ENCODE measurements at regions not wholly inside any gene's neighbourhood (a gene's known extent, or its start where the extent isn't known, plus 50 kb on each side); places are given as distances from the start of the nearest gene placed in this dataset.

GRCh38 chr12:127716166-127716565 lies 550.8 kb upstream of the TMEM132C start:
- no peak overlapping the region for H3K4me3 ChIP-seq (ENCODE audit: low read length)
- H3K27me3 ChIP-seq (ENCODE audit: low read length) = no peaks in the 10 kb centered on the region
- H3K79me2 ChIP-seq (ENCODE audit: low read length) = no peaks in the 10 kb centered on the region
- H3K4me2 ChIP-seq (ENCODE audit: low read depth, low read length, poor library complexity, severe bottlenecking) = no peak overlapping the region
- DNase-seq = no peak
- H3K36me3 ChIP-seq (ENCODE audit: insufficient read depth, low read length) = no peaks in the 10 kb centered on the region
- no peak overlapping the region for H2AFZ ChIP-seq (ENCODE audit: low read length)
- no peaks in the 10 kb centered on the region for H3K4me1 ChIP-seq (ENCODE audit: low read length)
- no peaks in the 10 kb centered on the region for H3K9me2 ChIP-seq (replicated peaks; ENCODE audit: insufficient read depth, low read length)
- H3K9ac ChIP-seq (ENCODE audit: low read length) = no peak overlapping the region
- H3K9me3 ChIP-seq (ENCODE audit: low read length) = no peaks in the 10 kb centered on the region
- H3K27ac ChIP-seq (ENCODE audit: low read length) = no peak overlapping the region
- H4K20me1 ChIP-seq (ENCODE audit: insufficient read depth, low read depth, low read length) = no peaks in the 10 kb centered on the region

DNA sequence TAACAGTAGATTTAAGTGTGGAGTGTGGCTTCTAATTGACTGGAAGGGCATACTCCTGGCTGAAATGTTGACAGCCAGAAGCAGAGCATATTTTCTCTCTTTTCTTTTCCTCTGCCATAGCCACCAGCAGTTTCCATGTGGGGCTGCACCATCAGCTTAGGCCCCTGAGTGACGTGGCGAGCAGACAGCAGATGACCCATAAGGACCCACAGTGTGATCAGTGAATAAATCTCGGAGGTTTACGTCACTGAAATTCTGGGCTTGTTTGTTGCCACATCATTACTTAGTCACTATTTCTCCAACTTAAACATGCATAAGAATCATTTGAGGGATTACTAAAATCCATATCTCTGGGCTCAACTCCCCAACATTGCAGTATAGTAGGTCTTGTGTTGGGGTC lies 549.7 kb upstream of the TMEM132C start:
- H3K27me3 ChIP-seq (ENCODE audit: low read length) = no peaks in the 10 kb centered on the region
- no peaks in the 10 kb centered on the region for H3K9me2 ChIP-seq (replicated peaks; ENCODE audit: insufficient read depth, low read length)
- H2AFZ ChIP-seq (ENCODE audit: low read length) = no peak overlapping the region

DNA sequence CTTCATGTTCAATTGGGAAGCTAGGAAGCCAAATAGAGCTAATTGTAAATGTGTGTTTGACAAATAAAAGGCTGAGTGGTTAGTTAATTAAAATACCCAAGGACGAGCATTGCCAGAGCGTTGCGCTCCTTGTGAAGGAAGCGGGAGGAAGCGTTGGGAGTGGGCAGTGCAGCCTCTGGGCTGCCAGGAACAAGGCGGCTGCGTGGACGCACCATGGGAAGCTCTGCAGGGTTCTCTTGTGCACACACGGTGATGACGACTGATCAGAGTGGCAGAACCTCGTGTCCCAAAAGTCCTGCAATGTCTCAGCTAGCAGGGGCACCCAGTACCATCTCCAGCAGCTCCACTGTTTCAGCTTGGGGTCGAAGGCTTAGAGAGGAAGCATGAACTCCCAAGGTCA lies 546.6 kb upstream of the TMEM132C start:
- DNase-seq = no peak
- no peaks in the 10 kb centered on the region for H3K79me2 ChIP-seq (ENCODE audit: low read length)
- no peaks in the 10 kb centered on the region for H3K4me1 ChIP-seq (ENCODE audit: low read length)
- H3K36me3 ChIP-seq (ENCODE audit: insufficient read depth, low read length) = no peaks in the 10 kb centered on the region
- no peak overlapping the region for H3K4me3 ChIP-seq (ENCODE audit: low read length)
- H3K27ac ChIP-seq (ENCODE audit: low read length) = no peak overlapping the region
- H3K27me3 ChIP-seq (ENCODE audit: low read length) = peaks cover 3% of the 10 kb centered on the region
- no peaks in the 10 kb centered on the region for H3K9me2 ChIP-seq (replicated peaks; ENCODE audit: insufficient read depth, low read length)
- no peak overlapping the region for H2AFZ ChIP-seq (ENCODE audit: low read length)
- no peaks in the 10 kb centered on the region for H3K9me3 ChIP-seq (ENCODE audit: low read length)
- no peak overlapping the region for H3K4me2 ChIP-seq (ENCODE audit: low read depth, low read length, poor library complexity, severe bottlenecking)
- H4K20me1 ChIP-seq (ENCODE audit: insufficient read depth, low read depth, low read length) = no peaks in the 10 kb centered on the region
- H3K9ac ChIP-seq (ENCODE audit: low read length) = no peak overlapping the region

More for the DNA sequence above, 549.7 kb upstream of the TMEM132C start:
- Histone ChIP-seq H3K79me2 (ENCODE audit: low read length) (no peaks in the 10 kb centered on the region), H4K20me1 (ENCODE audit: insufficient read depth, low read depth, low read length) (no peaks in the 10 kb centered on the region), H3K4me2 (ENCODE audit: low read depth, low read length, poor library complexity, severe bottlenecking) (no peak overlapping the region), H3K4me3 (ENCODE audit: low read length) (no peak overlapping the region), H3K27ac (ENCODE audit: low read length) (no peak overlapping the region), H3K9ac (ENCODE audit: low read length) (no peak overlapping the region), H3K9me3 (ENCODE audit: low read length) (no peaks in the 10 kb centered on the region), H3K36me3 (ENCODE audit: insufficient read depth, low read length) (no peaks in the 10 kb centered on the region), H3K4me1 (ENCODE audit: low read length) (no peaks in the 10 kb centered on the region)
- no peak for DNase-seq

DNA sequence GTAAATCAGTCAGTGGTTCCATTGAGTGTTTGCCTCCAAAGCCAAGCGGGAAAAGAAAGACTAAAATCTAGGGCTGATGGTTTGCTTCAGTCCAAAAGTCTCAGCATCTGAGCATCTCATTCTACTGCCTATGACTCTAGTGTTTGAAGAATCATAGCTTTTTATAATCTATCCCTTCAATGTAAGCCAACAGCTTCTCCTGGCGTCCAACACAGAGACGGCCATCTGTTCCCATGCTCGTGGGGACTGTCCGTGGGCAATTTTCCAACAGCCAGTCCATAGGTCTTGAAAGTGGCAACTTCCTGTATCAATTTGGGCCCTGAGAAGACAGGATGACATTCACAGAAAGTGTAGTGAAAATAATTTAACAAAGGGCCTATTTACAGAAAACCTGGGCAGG lies 544.4 kb upstream of the TMEM132C start:
- peaks cover 3% of the 10 kb centered on the region for H3K27me3 ChIP-seq (ENCODE audit: low read length)
- no peaks in the 10 kb centered on the region for H3K36me3 ChIP-seq (ENCODE audit: insufficient read depth, low read length)
- H3K4me3 ChIP-seq (ENCODE audit: low read length) = no peak overlapping the region
- no peak overlapping the region for H3K27ac ChIP-seq (ENCODE audit: low read length)
- no peak overlapping the region for H2AFZ ChIP-seq (ENCODE audit: low read length)
- H4K20me1 ChIP-seq (ENCODE audit: insufficient read depth, low read depth, low read length) = no peaks in the 10 kb centered on the region
- H3K9me2 ChIP-seq (replicated peaks; ENCODE audit: insufficient read depth, low read length) = no peaks in the 10 kb centered on the region
- no peaks in the 10 kb centered on the region for H3K4me1 ChIP-seq (ENCODE audit: low read length)
- H3K79me2 ChIP-seq (ENCODE audit: low read length) = no peaks in the 10 kb centered on the region
- H3K9me3 ChIP-seq (ENCODE audit: low read length) = no peaks in the 10 kb centered on the region
- H3K9ac ChIP-seq (ENCODE audit: low read length) = no peak overlapping the region
- H3K4me2 ChIP-seq (ENCODE audit: low read depth, low read length, poor library complexity, severe bottlenecking) = no peak overlapping the region
- no peak for DNase-seq

- Histone ChIP-seq H3K9ac (ENCODE audit: low read length) (no peak overlapping the region), H3K36me3 (ENCODE audit: insufficient read depth, low read length) (no peaks in the 10 kb centered on the region), H3K4me2 (ENCODE audit: low read depth, low read length, poor library complexity, severe bottlenecking) (no peak overlapping the region), H3K4me1 (ENCODE audit: low read length) (no peaks in the 10 kb centered on the region), H2AFZ (ENCODE audit: low read length) (no peak overlapping the region), H3K4me3 (ENCODE audit: low read length) (no peak overlapping the region), H3K27me3 (ENCODE audit: low read length) (peaks cover 3% of the 10 kb centered on the region), H3K79me2 (ENCODE audit: low read length) (no peaks in the 10 kb centered on the region), H4K20me1 (ENCODE audit: insufficient read depth, low read depth, low read length) (no peaks in the 10 kb centered on the region), H3K9me3 (ENCODE audit: low read length) (no peaks in the 10 kb centered on the region), H3K27ac (ENCODE audit: low read length) (no peak overlapping the region), H3K9me2 (replicated peaks; ENCODE audit: insufficient read depth, low read length) (no peaks in the 10 kb centered on the region)
- DNase-seq = no peak
These were observed 543.7 kb upstream of the TMEM132C start for GRCh38 chr12:127723251-127723650.

DNA sequence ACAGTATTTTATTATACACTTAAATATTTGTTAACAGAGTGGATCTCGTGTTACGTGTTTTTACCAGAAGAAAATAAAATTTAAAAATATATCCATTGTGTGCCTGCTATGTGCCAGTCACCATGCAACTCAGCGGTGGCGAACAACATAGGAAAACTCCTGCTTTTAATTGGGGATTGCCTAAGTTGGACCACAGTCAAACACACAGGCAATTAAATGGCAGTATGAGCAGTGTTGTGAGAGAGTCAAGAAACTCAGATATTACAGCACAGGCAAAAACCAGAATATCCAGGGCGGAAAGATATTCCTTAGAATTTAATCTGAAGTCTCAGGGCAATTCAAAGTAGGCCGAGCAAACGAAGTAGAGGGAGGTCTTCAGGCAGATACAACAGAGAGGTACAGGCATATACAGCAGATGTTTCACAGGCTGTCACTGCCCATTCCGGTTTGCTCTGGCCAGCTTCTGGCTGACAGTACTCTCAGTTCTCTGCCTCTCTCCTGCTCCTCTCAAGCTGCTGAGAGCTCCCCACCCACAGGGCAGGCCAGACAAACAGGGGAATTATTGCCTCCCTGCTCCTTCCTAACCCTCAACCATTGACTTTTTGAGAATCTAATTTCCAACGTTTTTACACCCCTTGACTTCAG lies 540.2 kb upstream of the TMEM132C start:
- no peaks in the 10 kb centered on the region for H3K36me3 ChIP-seq (ENCODE audit: insufficient read depth, low read length)
- no peaks in the 10 kb centered on the region for H3K79me2 ChIP-seq (ENCODE audit: low read length)
- no peak for DNase-seq

GRCh38 chr12:127728285-127728684 lies 538.7 kb upstream of the TMEM132C start:
- Histone ChIP-seq H3K79me2 (ENCODE audit: low read length) (no peaks in the 10 kb centered on the region), H3K27me3 (ENCODE audit: low read length) (peaks cover 3% of the 10 kb centered on the region; the same call in 1 of the 2 replicates), H4K20me1 (ENCODE audit: insufficient read depth, low read depth, low read length) (no peaks in the 10 kb centered on the region), H3K4me3 (ENCODE audit: low read length) (no peak overlapping the region), H3K4me2 (ENCODE audit: low read depth, low read length, poor library complexity, severe bottlenecking) (no peak overlapping the region), H3K9ac (ENCODE audit: low read length) (no peak overlapping the region), H3K4me1 (ENCODE audit: low read length) (no peaks in the 10 kb centered on the region), H2AFZ (ENCODE audit: low read length) (no peak overlapping the region), H3K9me3 (ENCODE audit: low read length) (no peaks in the 10 kb centered on the region), H3K36me3 (ENCODE audit: insufficient read depth, low read length) (no peaks in the 10 kb centered on the region), H3K9me2 (replicated peaks; ENCODE audit: insufficient read depth, low read length) (no peaks in the 10 kb centered on the region), H3K27ac (ENCODE audit: low read length) (no peak overlapping the region)
- no peak for DNase-seq

More for the DNA sequence above, 540.2 kb upstream of the TMEM132C start:
- Histone ChIP-seq H4K20me1 (ENCODE audit: insufficient read depth, low read depth, low read length) (no peaks in the 10 kb centered on the region), H3K9ac (ENCODE audit: low read length) (no peak overlapping the region), H3K4me1 (ENCODE audit: low read length) (no peaks in the 10 kb centered on the region), H3K9me3 (ENCODE audit: low read length) (no peaks in the 10 kb centered on the region), H3K9me2 (replicated peaks; ENCODE audit: insufficient read depth, low read length) (no peaks in the 10 kb centered on the region), H3K4me2 (ENCODE audit: low read depth, low read length, poor library complexity, severe bottlenecking) (no peak overlapping the region), H3K4me3 (ENCODE audit: low read length) (no peak overlapping the region), H3K27me3 (ENCODE audit: low read length) (peaks cover 3% of the 10 kb centered on the region), H2AFZ (ENCODE audit: low read length) (no peak overlapping the region), H3K27ac (ENCODE audit: low read length) (no peak overlapping the region)

- no peaks in the 10 kb centered on the region for H3K9me2 ChIP-seq (replicated peaks; ENCODE audit: insufficient read depth, low read length)
- no peaks in the 10 kb centered on the region for H3K36me3 ChIP-seq (ENCODE audit: insufficient read depth, low read length)
- no peak overlapping the region for H3K27ac ChIP-seq (ENCODE audit: low read length)
These were observed 538.2 kb upstream of the TMEM132C start for GRCh38 chr12:127728729-127729128.

More at GRCh38 chr12:127728729-127729128, 538.2 kb upstream of the TMEM132C start:
- H2AFZ ChIP-seq (ENCODE audit: low read length) = no peak overlapping the region
- H3K27me3 ChIP-seq (ENCODE audit: low read length) = peaks cover 3% of the 10 kb centered on the region; the same call in 1 of the 2 replicates
- H3K4me2 ChIP-seq (ENCODE audit: low read depth, low read length, poor library complexity, severe bottlenecking) = no peak overlapping the region
- no peak overlapping the region for H3K9ac ChIP-seq (ENCODE audit: low read length)
- H3K9me3 ChIP-seq (ENCODE audit: low read length) = no peaks in the 10 kb centered on the region; the same call in 1 of the 2 replicates
- no peaks in the 10 kb centered on the region for H3K79me2 ChIP-seq (ENCODE audit: low read length)
- no peak for DNase-seq
- no peak overlapping the region for H3K4me3 ChIP-seq (ENCODE audit: low read length)
- H3K4me1 ChIP-seq (ENCODE audit: low read length) = no peaks in the 10 kb centered on the region
- H4K20me1 ChIP-seq (ENCODE audit: insufficient read depth, low read depth, low read length) = no peaks in the 10 kb centered on the region
